Neural cell (in vitro differentiated cells): ENCODE measurements at regions not wholly inside any gene's neighbourhood (a gene's known extent, or its start where the extent isn't known, plus 50 kb on each side); places are given as distances from the start of the nearest gene placed in this dataset.

Experiments used
- H2AFZ ChIP-seq: fragments of 200-600, 300-800 bp; sonication (generic), shearing (Covaris generic); 2 replicates; pipeline ENCODE4 v1.6.0; 2014; ENCODE audit warnings: low read depth, mild to moderate bottlenecking, antibody characterized with exemption, low read length, moderate library complexity
- H3F3A ChIP-seq: fragments of 200-600 bp; shearing (Covaris generic); 2 replicates; pipeline ENCODE4 v1.6.1; 2016; ENCODE audit warnings: mild to moderate bottlenecking, moderate library complexity, mixed read lengths, antibody characterized with exemption, low read length; ENCODE audit not compliant: insufficient read depth, poor library complexity, severe bottlenecking
- H3K27ac ChIP-seq: fragments of 200-600, 300-800 bp; sonication (generic), shearing (Covaris generic); 2 replicates; pipeline ENCODE4 v1.5.1; 2014; ENCODE audit warnings: mild to moderate bottlenecking, low read length, moderate library complexity
- H3K27me3 ChIP-seq: fragments of 300-800, 200-600 bp; sonication (generic), shearing (Covaris generic); 2 replicates; pipeline ENCODE4 v1.6.0; 2014; ENCODE audit warnings: mild to moderate bottlenecking, low read depth, low read length, moderate library complexity; ENCODE audit not compliant: insufficient read depth
- H3K36me3 ChIP-seq: fragments of 300-800, 200-600 bp; sonication (generic), shearing (Covaris generic); 2 replicates; pipeline ENCODE4 v1.5.1; 2014; ENCODE audit warnings: mild to moderate bottlenecking, antibody characterized with exemption, low read length, moderate library complexity; ENCODE audit not compliant: insufficient read depth
- H3K4me2 ChIP-seq: fragments of 300-800, 200-600 bp; sonication (generic), shearing (Covaris generic); 2 replicates; pipeline ENCODE4 v1.6.0; 2014; ENCODE audit warnings: mild to moderate bottlenecking, low read length
- H3K4me3 ChIP-seq: fragments of 300-800, 200-600 bp; sonication (generic), shearing (Covaris generic); 2 replicates; pipeline ENCODE4 v1.5.1; 2014; ENCODE audit warnings: mild to moderate bottlenecking, low read length, moderate library complexity
- H3K79me2 ChIP-seq: fragments of 200-600 bp; shearing (Covaris generic); replicated peaks from 2 replicates; pipeline ENCODE4 v1.6.0; 2014; ENCODE audit warnings: mild to moderate bottlenecking, low read length, moderate library complexity; ENCODE audit not compliant: insufficient read depth
- H3K9ac ChIP-seq: fragments of 300-800, 200-600 bp; sonication (generic), shearing (Covaris generic); 2 replicates; pipeline ENCODE4 v1.6.1; 2016; ENCODE audit warnings: mild to moderate bottlenecking, low read length, mixed read lengths
- H3K9me2 ChIP-seq: fragments of 200-600 bp; shearing (Covaris generic); 2 replicates; pipeline ENCODE4 v1.6.1; 2016; ENCODE audit warnings: mild to moderate bottlenecking, low read length, mixed read lengths; ENCODE audit not compliant: insufficient read depth
- H3K9me3 ChIP-seq: fragments of 200-600, 300-800 bp; sonication (generic), shearing (Covaris generic); 2 replicates; pipeline ENCODE4 v1.6.1; 2016; ENCODE audit warnings: mild to moderate bottlenecking, mixed run types, low read length, moderate library complexity, mixed read lengths
- H4K20me1 ChIP-seq: fragments of 200-600 bp; shearing (Covaris generic); 2 replicates; pipeline ENCODE4 v1.6.1; 2016; ENCODE audit warnings: mild to moderate bottlenecking, mixed run types; ENCODE audit not compliant: insufficient read depth
- EP300 ChIP-seq: fragments of 450-650 bp; conservative IDR thresholded peaks from 2 replicates; pipeline ENCODE4 v1.6.1; 2014; ENCODE audit warnings: antibody characterized with exemption, mild to moderate bottlenecking, moderate library complexity; ENCODE audit not compliant: poor library complexity, severe bottlenecking
- EZH2 ChIP-seq: fragments of 200-600, 300-800 bp; shearing (Covaris generic), sonication (generic); IDR thresholded peaks from 2 replicates; pipeline ENCODE4 v1.6.1; 2014; ENCODE audit warnings: antibody characterized with exemption, low read length, borderline replicate concordance, mild to moderate bottlenecking; ENCODE audit not compliant: insufficient read depth, poor library complexity, severe bottlenecking
- MXI1 ChIP-seq: fragments of 450-650 bp; conservative IDR thresholded peaks from 2 replicates; pipeline ENCODE4 v1.6.1; 2014; ENCODE audit warnings: antibody characterized with exemption, mild to moderate bottlenecking; ENCODE audit not compliant: poor library complexity, severe bottlenecking
- POLR2AphosphoS5 ChIP-seq: IDR thresholded peaks from 2 replicates; pipeline ENCODE4 v1.6.1; 2012
- RAD21 ChIP-seq: fragments of 450-650 bp; conservative IDR thresholded peaks from 2 replicates; pipeline ENCODE4 v1.6.1; 2014; ENCODE audit warnings: antibody characterized with exemption, mild to moderate bottlenecking, moderate library complexity
- SMC3 ChIP-seq: fragments of 450-650 bp; conservative IDR thresholded peaks from 2 replicates; pipeline ENCODE4 v1.6.1; 2014; ENCODE audit warnings: antibody characterized with exemption, mild to moderate bottlenecking, moderate library complexity; ENCODE audit not compliant: poor library complexity
- TAF1 ChIP-seq: IDR thresholded peaks from 2 replicates; pipeline ENCODE4 v1.6.1; 2012; ENCODE audit warnings: low read depth
- TF ChIP-seq, protein P1 (sequence below): IDR thresholded peaks from 2 replicates; pipeline ENCODE4 v1.6.1; 2012; ENCODE audit warnings: borderline replicate concordance
- TF ChIP-seq, protein P2 (sequence below): fragments of 450-650 bp; IDR thresholded peaks from 2 replicates; pipeline ENCODE4 v1.5.1; 2014; ENCODE audit warnings: antibody characterized with exemption, mild to moderate bottlenecking, moderate library complexity; ENCODE audit not compliant: poor library complexity, severe bottlenecking

DNA sequence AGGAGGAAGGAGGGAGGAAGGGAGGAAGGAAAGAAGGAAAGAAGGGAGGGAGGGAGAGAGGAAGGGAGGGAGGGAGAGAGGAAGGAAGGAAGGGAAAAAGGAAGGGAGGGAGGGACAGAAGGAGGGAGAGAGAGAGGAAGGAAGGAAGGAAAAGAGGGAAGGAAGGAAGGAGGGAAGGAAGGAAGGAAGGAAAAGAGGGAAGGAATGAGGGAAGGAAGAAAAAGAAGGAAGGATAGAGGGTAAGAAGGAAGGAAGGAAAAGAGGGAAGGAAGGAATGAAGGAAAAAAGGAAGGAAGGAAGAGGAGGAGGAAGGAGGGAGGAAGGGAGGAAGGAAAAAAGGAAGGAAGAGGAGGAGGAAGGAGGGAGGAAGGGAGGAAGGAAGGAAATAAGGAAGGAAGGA, 796.8 kb downstream of the ARAP2 start:
- TF ChIP-seq SMC3 (no peak), POLR2AphosphoS5 (no peak), EP300 (no peak), TAF1 (no peak), EZH2 (no peak)
- TF ChIP-seq, protein P1, sequence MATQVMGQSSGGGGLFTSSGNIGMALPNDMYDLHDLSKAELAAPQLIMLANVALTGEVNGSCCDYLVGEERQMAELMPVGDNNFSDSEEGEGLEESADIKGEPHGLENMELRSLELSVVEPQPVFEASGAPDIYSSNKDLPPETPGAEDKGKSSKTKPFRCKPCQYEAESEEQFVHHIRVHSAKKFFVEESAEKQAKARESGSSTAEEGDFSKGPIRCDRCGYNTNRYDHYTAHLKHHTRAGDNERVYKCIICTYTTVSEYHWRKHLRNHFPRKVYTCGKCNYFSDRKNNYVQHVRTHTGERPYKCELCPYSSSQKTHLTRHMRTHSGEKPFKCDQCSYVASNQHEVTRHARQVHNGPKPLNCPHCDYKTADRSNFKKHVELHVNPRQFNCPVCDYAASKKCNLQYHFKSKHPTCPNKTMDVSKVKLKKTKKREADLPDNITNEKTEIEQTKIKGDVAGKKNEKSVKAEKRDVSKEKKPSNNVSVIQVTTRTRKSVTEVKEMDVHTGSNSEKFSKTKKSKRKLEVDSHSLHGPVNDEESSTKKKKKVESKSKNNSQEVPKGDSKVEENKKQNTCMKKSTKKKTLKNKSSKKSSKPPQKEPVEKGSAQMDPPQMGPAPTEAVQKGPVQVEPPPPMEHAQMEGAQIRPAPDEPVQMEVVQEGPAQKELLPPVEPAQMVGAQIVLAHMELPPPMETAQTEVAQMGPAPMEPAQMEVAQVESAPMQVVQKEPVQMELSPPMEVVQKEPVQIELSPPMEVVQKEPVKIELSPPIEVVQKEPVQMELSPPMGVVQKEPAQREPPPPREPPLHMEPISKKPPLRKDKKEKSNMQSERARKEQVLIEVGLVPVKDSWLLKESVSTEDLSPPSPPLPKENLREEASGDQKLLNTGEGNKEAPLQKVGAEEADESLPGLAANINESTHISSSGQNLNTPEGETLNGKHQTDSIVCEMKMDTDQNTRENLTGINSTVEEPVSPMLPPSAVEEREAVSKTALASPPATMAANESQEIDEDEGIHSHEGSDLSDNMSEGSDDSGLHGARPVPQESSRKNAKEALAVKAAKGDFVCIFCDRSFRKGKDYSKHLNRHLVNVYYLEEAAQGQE = no peak
- TF ChIP-seq, protein P2, sequence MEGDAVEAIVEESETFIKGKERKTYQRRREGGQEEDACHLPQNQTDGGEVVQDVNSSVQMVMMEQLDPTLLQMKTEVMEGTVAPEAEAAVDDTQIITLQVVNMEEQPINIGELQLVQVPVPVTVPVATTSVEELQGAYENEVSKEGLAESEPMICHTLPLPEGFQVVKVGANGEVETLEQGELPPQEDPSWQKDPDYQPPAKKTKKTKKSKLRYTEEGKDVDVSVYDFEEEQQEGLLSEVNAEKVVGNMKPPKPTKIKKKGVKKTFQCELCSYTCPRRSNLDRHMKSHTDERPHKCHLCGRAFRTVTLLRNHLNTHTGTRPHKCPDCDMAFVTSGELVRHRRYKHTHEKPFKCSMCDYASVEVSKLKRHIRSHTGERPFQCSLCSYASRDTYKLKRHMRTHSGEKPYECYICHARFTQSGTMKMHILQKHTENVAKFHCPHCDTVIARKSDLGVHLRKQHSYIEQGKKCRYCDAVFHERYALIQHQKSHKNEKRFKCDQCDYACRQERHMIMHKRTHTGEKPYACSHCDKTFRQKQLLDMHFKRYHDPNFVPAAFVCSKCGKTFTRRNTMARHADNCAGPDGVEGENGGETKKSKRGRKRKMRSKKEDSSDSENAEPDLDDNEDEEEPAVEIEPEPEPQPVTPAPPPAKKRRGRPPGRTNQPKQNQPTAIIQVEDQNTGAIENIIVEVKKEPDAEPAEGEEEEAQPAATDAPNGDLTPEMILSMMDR = no peak

DNA sequence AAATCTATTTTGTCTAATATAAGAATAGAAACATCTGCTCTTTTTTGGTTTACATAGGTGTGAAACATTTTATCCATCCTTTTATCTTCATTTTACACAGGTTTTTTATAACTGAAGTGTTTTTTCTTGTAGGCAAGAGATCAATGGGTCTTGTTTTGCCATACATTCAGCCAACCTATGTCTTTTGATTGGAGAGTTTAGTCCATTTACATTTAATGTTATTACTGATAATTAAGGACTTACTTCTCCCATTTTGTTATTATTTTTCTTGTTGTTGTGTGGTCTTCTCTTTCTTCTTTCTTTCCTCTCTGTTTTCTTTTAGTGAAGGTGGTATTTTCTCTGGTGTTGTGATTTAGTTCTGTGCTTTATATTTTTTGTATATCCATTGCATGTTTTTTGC, 785.3 kb downstream of the ARAP2 start:
- H3K4me2 ChIP-seq = no peak overlapping the region
- H2AFZ ChIP-seq = no peak overlapping the region
- H3K27me3 ChIP-seq = no peaks in the 10 kb centered on the region
- no peaks in the 10 kb centered on the region for H4K20me1 ChIP-seq
- no peaks in the 10 kb centered on the region for H3F3A ChIP-seq
- H3K9me3 ChIP-seq = no peaks in the 10 kb centered on the region
- no peaks in the 10 kb centered on the region for H3K9me2 ChIP-seq
- no peaks in the 10 kb centered on the region for H3K36me3 ChIP-seq
- H3K4me3 ChIP-seq = no peak overlapping the region
- no peak overlapping the region for H3K9ac ChIP-seq
- TF ChIP-seq MXI1 = no peak
- no peak for TF ChIP-seq POLR2AphosphoS5
- no peak for TF ChIP-seq TAF1
- H3K79me2 ChIP-seq = no peaks in the 10 kb centered on the region
- H3K27ac ChIP-seq = no peak overlapping the region

More for the DNA sequence above, 796.8 kb downstream of the ARAP2 start:
- H3K27ac ChIP-seq = no peak overlapping the region
- H3K9me3 ChIP-seq = peaks cover 8% of the 10 kb centered on the region
- H3K4me2 ChIP-seq = no peak overlapping the region
- H3K9ac ChIP-seq = no peak overlapping the region
- no peak overlapping the region for H2AFZ ChIP-seq
- H3K27me3 ChIP-seq = no peaks in the 10 kb centered on the region
- H3K79me2 ChIP-seq = no peaks in the 10 kb centered on the region
- H3K9me2 ChIP-seq = no peaks in the 10 kb centered on the region
- no peaks in the 10 kb centered on the region for H3K36me3 ChIP-seq
- no peak overlapping the region for H3K4me3 ChIP-seq
- H3F3A ChIP-seq = no peaks in the 10 kb centered on the region
- no peaks in the 10 kb centered on the region for H4K20me1 ChIP-seq

DNA sequence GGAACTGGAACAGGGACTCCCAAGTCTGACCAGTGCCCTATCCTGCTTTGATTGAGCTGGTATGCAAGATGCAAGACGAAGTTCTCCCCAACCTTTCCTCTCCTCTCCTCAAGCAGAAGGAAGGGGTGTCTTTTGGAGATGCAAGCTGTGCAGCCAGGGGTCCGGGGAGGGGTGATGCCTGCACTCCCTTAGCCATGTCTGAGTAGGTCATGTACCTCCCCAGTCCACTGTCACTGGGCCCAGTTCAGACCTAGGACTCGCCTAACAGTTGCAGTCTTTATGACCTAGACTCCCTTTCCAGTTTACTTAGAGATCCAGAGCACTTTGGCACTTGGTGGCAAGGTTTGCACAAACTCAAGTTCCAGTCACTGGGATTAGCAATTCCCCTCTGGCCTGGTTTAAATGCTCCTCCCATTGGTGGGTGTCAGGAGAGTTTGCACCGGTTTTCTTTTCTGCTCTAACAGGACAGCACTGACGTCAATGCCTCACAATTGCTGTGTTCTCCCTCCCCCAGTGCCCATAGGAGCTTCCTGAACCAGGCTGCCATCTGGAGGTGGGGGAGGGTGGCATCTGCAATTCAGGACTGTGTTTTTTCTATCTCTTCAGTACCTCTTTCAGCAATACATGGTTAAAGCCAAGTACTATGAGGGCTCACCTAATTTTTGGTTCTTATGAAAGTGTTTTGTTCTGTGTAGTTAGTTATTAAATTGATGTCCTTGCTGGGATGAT, 782.2 kb downstream of the ARAP2 start:
- Histone ChIP-seq H3K9me3 (no peaks in the 10 kb centered on the region), H3K9ac (no peak overlapping the region), H3K4me2 (no peak overlapping the region), H3K27ac (no peak overlapping the region), H3K9me2 (no peaks in the 10 kb centered on the region), H4K20me1 (no peaks in the 10 kb centered on the region), H3K4me3 (no peak overlapping the region), H3K36me3 (no peaks in the 10 kb centered on the region), H3F3A (no peaks in the 10 kb centered on the region), H3K79me2 (no peaks in the 10 kb centered on the region), H2AFZ (no peak overlapping the region), H3K27me3 (no peaks in the 10 kb centered on the region)
- no peak for TF ChIP-seq TAF1
- no peak for TF ChIP-seq EZH2
- TF ChIP-seq RAD21 = no peak
- TF ChIP-seq, protein P1 = no peak
- no peak for TF ChIP-seq SMC3
- TF ChIP-seq POLR2AphosphoS5 = no peak
- no peak for TF ChIP-seq MXI1
- TF ChIP-seq EP300 = no peak
- TF ChIP-seq, protein P2 = no peak
